ENCODE measurements at regions not wholly inside any gene's neighbourhood (a gene's known extent, or its start where the extent isn't known, plus 50 kb on each side); places are given as distances from the start of the nearest gene placed in this dataset.

DNA sequence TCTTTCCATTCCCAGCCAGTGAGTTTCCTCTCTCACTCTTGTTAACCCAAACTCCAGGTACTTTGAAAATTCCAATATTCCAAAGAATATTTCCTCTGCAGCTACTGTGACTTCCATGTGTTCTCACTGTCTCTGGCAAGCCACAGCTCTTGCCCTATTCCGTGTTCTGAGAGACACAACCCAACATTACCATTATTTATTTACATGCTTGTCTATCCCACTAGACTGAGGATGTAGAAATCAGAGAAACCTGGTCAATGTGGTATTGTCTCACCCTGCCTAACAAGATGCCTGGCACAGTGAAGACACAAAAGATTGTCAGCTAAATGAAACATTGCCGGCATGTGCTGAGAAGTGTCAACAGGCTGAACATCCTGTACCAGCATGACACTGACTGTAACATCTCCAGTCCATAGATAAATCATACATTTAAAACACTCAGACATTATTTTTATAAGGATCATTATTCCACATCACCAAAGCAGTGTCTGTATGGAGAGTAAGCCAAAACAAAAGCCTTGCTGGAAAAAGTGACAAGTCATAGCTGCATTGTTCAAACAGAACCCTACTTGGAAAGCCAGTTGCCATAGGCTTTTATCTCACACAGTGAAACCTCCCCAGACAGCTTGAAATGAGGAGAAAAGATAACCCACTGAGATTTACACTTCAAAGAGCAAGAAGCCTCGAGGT is 72.3 kb downstream of the SIPA1L2 start:
- 79% methylated on average over 3 of the region's 3 CpGs; no CpG with 5 or more reads in 1 of the 2 experiments for WGBS, 2 experiments (ENCODE audit: extremely low coverage in 1 of 2, insufficient coverage in 1 of 2, insufficient read length in 1 of 2, insufficient replicate concordance in 2 of 2, low coverage in 1 of 2, low lambda C conversion rate in 2 of 2, missing lambda C conversion rate in 1 of 2)
- FAIRE-seq: no peak
- TF ChIP-seq TBP (IDR thresholded peaks at IDR 0.05; ENCODE audit: low read depth, low read length): no peak
- TF ChIP-seq SP1 (IDR thresholded peaks at IDR 0.05; ENCODE audit: low read depth, low read length): no peak
- no peak for TF ChIP-seq CTBP2 (IDR thresholded peaks at IDR 0.05; ENCODE audit: borderline replicate concordance, insufficient read depth, insufficient read length, low read length)
- TF ChIP-seq NANOG (IDR thresholded peaks at IDR 0.05; ENCODE audit: insufficient read depth, low read depth, low read length, poor library complexity, severe bottlenecking): no peak
- TF ChIP-seq JUN (IDR thresholded peaks at IDR 0.05; ENCODE audit: low read depth, low read length): no peak
- no peak for TF ChIP-seq SP4 (IDR thresholded peaks at IDR 0.05; ENCODE audit: low read length)
- TF ChIP-seq SIX5 (IDR thresholded peaks at IDR 0.05; ENCODE audit: low read depth, low read length): no peak
- TF ChIP-seq BRCA1 (IDR thresholded peaks at IDR 0.05; ENCODE audit: low read depth, low read length): no peak
- TF ChIP-seq NRF1 (IDR thresholded peaks at IDR 0.05; ENCODE audit: low read depth, low read length): no peak
- TF ChIP-seq SUZ12 (IDR thresholded peaks at IDR 0.05; ENCODE audit: low read length): no peak
- no peak for TF ChIP-seq RAD21 (IDR thresholded peaks at IDR 0.05 in 1 of 2, conservative IDR thresholded peaks at IDR 0.05 in 1 of 2; ENCODE audit: low read depth in 2 of 2, low read length in 2 of 2)
- no peak for TF ChIP-seq RFX5 (IDR thresholded peaks at IDR 0.05; ENCODE audit: borderline replicate concordance, low read depth, low read length)
- TF ChIP-seq SIN3A (conservative IDR thresholded peaks at IDR 0.05 in 1 of 2, IDR thresholded peaks at IDR 0.05 in 1 of 2; ENCODE audit: low read depth in 1 of 2, low read length in 2 of 2): no peak
- TF ChIP-seq POU5F1 (IDR thresholded peaks at IDR 0.05; ENCODE audit: low read depth, low read length): no peak

More for the DNA sequence above, 72.3 kb downstream of the SIPA1L2 start:
- H3K4me1 ChIP-seq (replicated peaks in 1 of 4; ENCODE audit: control insufficient read depth in 3 of 4, insufficient read depth in 4 of 4, low read length in 3 of 4): peaks cover 2 to 15% (median 4%) of the 10 kb centered on the region in 4 experiments; a peak in 6 of 7 replicates
- no peak overlapping the region for H3K27ac ChIP-seq (ENCODE audit: low read depth, low read length)
- H3K56ac ChIP-seq (replicated peaks; ENCODE audit: insufficient read length, low read depth, low read length): no peak overlapping the region
- H3K23me2 ChIP-seq (ENCODE audit: low read depth, low read length): no peaks in the 10 kb centered on the region
- H3K14ac ChIP-seq (ENCODE audit: insufficient read length): no peak overlapping the region
- H2BK20ac ChIP-seq (ENCODE audit: low read length): no peak overlapping the region
- no peak overlapping the region for H2AK5ac ChIP-seq (ENCODE audit: low read depth, low read length)
- H3K4ac ChIP-seq (replicated peaks; ENCODE audit: insufficient read length, low read depth, low read length): no peak overlapping the region
- no peak overlapping the region for H2BK5ac ChIP-seq (ENCODE audit: low read depth, low read length)
- no peak overlapping the region for H3K4me2 ChIP-seq (ENCODE audit: insufficient read depth in 1 of 2, low read depth in 2 of 2, low read length in 2 of 2)
- no peak overlapping the region for H3K23ac ChIP-seq (ENCODE audit: insufficient read length)
- no peaks in the 10 kb centered on the region for H3K79me2 ChIP-seq (ENCODE audit: control insufficient read depth in 1 of 2, insufficient read depth in 2 of 2, low read length in 2 of 2)
- H3K9ac ChIP-seq (replicated peaks in 1 of 4; ENCODE audit: extremely low read depth in 1 of 4, low read depth in 3 of 4, low read length in 3 of 4): no peak overlapping the region
- H4K5ac ChIP-seq (ENCODE audit: insufficient read length, low read depth, low read length): no peak overlapping the region
- no peak overlapping the region for H2BK15ac ChIP-seq (ENCODE audit: low read length)
- no peaks in the 10 kb centered on the region for H3K79me1 ChIP-seq (ENCODE audit: low read depth, low read length)
- POLR2A ChIA-PET (ENCODE audit: partially characterized antibody): no interaction called here
- no peaks in the 10 kb centered on the region for H3K36me3 ChIP-seq (ENCODE audit: control insufficient read depth in 2 of 4, insufficient read depth in 4 of 4, low read length in 3 of 4)
- H3K4me3 ChIP-seq (ENCODE audit: extremely low read depth in 1 of 4, insufficient read depth in 2 of 4, low read depth in 3 of 4, low read length in 4 of 4): no peak overlapping the region
- no peak overlapping the region for H2BK120ac ChIP-seq (replicated peaks; ENCODE audit: low read depth, low read length)
- no peaks in the 10 kb centered on the region; a peak in 1 of 7 replicates for H3K27me3 ChIP-seq (replicated peaks in 1 of 4; ENCODE audit: control insufficient read depth in 3 of 4, extremely low read depth in 1 of 4, insufficient read depth in 3 of 4, low read length in 3 of 4)
- no peaks in the 10 kb centered on the region for H4K20me1 ChIP-seq (replicated peaks in 1 of 2; ENCODE audit: control insufficient read depth in 1 of 2, insufficient read depth in 2 of 2, low read length in 2 of 2)
- CTCF ChIA-PET (ENCODE audit: partially characterized antibody): interaction anchor here (1.7 kb wide), 1 partner anchor 8 kb away, joined by 4 read pairs; no protein-coding TSS in a partner anchor
- no peak overlapping the region for H4K91ac ChIP-seq (replicated peaks; ENCODE audit: insufficient read length, low read length)
- H3K9me3 ChIP-seq (ENCODE audit: insufficient read depth in 2 of 2, low read depth in 1 of 2, low read length in 1 of 2): no peaks in the 10 kb centered on the region
- no peak overlapping the region for H4K8ac ChIP-seq (ENCODE audit: extremely low read depth, insufficient read depth, low read length)
- H2BK12ac ChIP-seq (ENCODE audit: low read depth, low read length): no peak overlapping the region
- no peak overlapping the region for H2AFZ ChIP-seq (ENCODE audit: low read length)
- H3K18ac ChIP-seq (ENCODE audit: extremely low read depth, low read length): no peak overlapping the region
- no peak for DNase-seq (ENCODE audit: low read depth in 1 of 2, low spot score in 2 of 2)

Measured in H1 (cell line).